Activated T-cell treated with anti-CD3 and anti-CD28 coated beads for 48 hours (primary cell): ENCODE measurements at regions not wholly inside any gene's neighbourhood (a gene's known extent, or its start where the extent isn't known, plus 50 kb on each side); places are given as distances from the start of the nearest gene placed in this dataset.

Source experiments
- DNase-seq: peaks from one replicate; pipeline ENCODE4 v3.0.0-alpha.2; 2020; ENCODE audit warnings: low read depth

GRCh38 chr20:40806929-40807820 lies 118.1 kb upstream of the MAFB start:
- no peak for DNase-seq

GRCh38 chr20:40807821-40808170 lies 118.8 kb upstream of the MAFB start:
- DNase-seq: no peak

GRCh38 chr20:40808936-40809335 lies 119.9 kb upstream of the MAFB start:
- no peak for DNase-seq

DNA sequence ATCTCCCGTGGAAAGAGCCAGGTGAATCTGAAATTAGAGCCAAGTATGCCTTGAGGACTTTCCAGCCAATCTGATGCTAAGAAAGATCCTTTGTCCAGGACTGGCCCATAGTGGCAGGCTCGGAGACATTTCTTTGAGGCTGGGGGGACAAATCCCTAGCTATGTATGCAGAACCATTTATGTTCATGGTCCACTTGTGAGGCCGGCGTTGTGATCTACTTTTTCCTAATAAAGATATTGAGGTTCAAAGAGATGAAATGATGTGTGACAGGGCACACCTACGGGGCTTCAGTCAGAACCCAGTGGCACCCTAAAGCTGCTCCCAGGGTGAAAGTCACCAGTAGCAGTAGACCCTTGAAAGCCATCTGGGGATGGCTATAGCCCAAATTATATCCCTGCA lies 120.3 kb upstream of the MAFB start:
- no peak for DNase-seq

DNA sequence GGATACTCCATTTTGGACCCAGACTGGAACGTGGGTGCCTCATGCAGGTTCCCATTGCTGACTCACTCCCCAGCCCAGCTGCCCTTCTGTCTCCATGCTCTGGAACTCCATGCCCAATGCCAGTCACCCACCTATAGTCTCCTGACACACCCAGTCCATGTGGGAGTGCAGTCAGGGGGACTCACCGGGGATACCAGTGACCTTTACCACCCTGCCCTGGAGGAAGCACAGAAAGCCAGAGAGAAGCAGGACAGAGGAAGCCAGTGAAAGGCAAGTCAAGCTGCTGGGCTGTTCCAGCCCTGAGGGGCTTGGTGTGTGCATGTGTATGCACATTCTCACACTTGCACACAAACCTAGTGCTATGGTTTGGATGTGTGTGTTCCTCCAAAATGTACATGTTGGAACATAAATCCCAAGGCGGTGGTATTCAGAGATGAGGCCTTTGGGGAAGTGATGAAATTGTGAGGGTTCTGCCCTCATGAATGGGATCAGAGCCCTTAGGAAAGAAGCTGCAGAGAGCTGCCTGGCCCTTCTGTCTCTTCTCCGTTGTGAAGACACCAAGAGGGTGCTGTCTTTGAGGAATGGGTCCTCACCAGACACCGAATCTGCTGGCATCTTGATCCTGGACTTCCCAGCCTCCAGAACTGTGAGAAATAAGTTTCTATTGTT lies 121.4 kb upstream of the MAFB start:
- no peak for DNase-seq

GRCh38 chr20:40811004-40811403 lies 122.0 kb upstream of the MAFB start:
- no peak for DNase-seq

GRCh38 chr20:40811660-40812414 lies 122.8 kb upstream of the MAFB start:
- DNase-seq: no peak

DNA sequence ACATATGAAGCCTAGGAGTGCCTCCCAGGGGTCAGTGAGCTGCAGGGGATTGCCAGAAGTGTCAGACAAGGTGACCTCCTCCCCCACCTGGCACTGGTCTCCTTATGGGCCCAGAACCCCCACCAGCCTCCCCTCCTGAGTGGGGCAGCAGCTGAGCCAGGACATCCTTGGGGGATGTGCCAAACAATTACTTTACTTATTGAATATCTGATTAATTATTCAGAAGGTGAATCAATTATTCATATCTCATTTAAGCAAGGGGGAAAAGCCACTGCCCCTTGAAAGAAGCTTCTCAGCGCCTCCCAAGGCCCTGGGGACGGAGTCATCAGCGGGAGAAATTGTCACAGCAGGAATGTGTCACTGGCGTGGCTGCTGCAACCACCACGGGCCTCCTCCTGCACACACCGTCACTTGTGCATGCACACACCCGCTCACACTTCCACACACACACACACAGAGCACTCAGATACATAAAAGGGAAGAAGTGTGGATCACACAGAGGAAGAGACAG lies 123.4 kb upstream of the MAFB start:
- no peak for DNase-seq

DNA sequence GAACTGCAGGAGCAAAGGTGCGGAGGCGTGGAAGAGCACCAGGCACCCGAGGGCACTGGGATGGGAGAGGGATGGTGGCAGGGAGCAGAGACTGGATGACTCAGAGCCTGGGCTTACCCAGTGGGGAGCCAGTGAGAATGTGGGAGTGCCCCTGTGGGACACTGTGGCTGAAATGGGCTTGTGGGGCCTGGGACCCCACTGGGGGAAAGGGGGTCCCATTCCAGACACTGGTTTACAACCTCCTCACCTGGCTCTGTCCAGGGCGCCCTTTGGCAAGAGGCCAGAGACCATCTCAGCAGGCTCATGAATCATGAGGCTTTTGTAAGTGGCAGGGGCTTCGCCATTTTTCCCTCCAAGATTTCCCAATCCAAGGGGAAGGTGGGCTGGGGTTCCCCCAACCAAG lies 124.0 kb upstream of the MAFB start:
- no peak for DNase-seq

GRCh38 chr20:40813708-40814630 lies 124.9 kb upstream of the MAFB start:
- DNase-seq: no peak

GRCh38 chr20:40814631-40814960 lies 125.6 kb upstream of the MAFB start:
- no peak for DNase-seq

GRCh38 chr20:40815156-40816038 lies 126.4 kb upstream of the MAFB start:
- DNase-seq: no peak

- DNase-seq: no peak
Observed at GRCh38 chr20:40816039-40816352, 127.0 kb upstream of the MAFB start.

DNA sequence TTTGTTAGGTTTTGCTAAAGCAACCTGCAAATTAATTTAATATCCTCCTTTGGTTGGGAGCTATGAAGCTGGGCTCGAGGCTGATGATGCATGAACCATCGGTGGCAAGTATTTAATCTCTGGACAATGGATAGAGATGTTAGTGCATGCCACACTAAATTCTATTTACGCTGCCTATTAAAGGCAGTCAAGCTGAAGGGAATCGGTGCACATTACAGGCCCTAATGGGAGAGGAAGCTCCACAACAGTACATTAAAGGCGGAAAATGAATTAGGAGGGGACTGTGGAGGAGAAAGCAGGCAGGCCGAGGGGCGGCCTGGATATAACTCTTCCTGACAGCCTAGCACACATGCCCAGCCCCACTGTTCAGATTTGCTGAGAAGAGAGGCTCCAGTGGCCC lies 132.4 kb upstream of the MAFB start:
- no peak for DNase-seq

DNA sequence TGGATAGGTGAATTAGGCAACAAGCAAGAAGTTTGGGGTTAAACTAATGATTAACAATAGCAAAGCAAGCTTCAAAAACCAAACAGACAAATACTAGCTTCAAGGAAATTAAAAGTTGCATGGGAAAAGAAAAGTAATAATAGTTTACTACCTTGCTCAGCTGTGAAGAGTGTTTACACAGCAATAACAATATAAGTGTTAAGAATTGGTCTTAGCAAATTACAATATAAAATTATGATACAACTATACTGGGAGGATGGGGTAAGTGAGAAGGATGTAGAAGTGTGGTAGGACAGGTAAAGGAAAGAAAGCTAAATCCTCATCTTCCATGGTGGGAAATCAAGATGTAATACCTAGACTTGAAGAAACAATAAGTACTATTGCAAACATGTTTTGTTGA lies 137.7 kb upstream of the MAFB start:
- DNase-seq: no peak

DNA sequence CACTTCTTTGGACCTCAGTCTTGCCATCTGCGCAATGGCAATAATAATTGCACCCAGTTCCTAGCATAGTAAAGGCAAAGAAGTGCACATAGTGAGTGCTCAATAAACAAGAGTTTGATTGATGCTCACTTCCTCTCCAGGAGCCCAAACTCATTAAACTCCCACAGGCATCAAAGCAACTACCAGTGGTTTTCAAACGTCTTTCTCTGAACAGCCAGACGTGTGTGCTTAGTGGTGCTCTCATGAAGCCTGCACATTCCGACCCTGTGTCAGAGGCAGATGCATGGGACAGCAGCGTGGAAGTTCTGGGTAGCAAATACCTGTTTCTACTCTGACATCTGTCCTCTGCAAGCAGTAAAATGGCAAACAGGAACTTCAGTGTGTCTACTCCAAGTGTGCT lies 146.3 kb upstream of the MAFB start:
- no peak for DNase-seq

DNA sequence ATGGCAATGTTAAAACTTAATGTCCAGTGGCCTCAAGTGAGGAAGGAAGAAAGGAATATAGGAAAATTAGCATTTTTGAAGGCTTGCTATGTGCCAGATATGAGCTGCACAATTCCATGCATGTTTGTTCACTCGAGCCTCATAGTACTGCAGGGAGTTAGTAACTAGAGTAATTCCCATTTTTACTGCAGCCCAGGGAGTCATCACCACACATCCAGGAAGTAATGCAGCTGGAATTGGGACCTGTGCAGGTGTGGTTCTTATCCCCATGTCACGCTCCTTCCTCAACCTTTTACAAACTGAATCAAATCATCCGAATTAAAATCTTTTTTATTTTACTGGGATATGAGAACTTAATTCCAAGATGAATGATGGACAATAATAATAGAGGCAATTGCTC lies 149.5 kb upstream of the MAFB start:
- DNase-seq: no peak

- no peak for DNase-seq
Observed at GRCh38 chr20:40843251-40843650, 154.2 kb upstream of the MAFB start.

GRCh38 chr20:40844332-40844731 lies 155.3 kb upstream of the MAFB start:
- no peak for DNase-seq

DNA sequence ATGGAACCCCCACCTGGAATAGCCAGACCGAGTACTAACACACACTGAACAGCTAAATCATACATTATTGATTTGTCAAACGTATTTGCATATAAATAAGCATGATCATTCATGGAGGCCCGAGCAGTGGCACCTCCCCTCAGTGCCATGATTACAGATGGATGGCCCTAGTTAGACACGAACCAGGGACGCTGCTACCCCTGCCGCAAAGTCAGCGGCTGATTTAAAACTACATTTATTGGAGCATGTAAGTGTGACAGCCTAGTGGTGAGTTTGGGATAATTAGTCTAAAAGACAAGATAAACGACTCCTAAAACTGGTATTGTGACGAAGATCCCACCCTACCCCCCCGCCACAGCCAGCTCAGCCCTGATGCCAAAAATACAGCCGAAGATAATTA lies 159.1 kb upstream of the MAFB start:
- DNase-seq: no peak

DNA sequence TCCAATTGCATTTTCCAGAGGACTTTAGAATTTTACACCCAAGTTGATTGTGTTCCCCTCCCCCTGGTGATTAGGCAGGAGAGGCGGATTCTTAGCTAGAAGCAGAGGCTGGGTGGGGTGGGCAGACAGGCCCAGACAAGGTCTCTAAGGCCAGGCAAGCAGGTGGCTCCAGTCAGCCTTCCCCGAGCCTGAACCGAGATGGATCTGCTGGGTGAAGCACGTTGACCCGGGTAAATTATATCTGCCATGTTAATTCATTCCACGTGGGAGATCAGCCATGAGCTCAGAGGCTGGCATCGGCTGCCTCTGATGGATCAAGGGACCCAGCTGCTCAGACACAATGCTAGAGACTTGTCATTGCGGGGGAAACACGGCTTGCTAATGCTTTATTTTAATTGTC lies 159.5 kb upstream of the MAFB start:
- no peak for DNase-seq
